GM18858 (cell line): ENCODE measurements at regions not wholly inside any gene's neighbourhood (a gene's known extent, or its start where the extent isn't known, plus 50 kb on each side); places are given as distances from the start of the nearest gene placed in this dataset.

ENCODE experiments used
- ATAC-seq: cut with Tn5 transposase; IDR thresholded peaks from one replicate; pipeline ENCODE4 v1.9.1; 2021; ENCODE audit not compliant: unreplicated experiment

- ATAC-seq, result no peak
Measured at GRCh38 chr7:118563311-118563710, 338.8 kb downstream of the ANKRD7 start.

DNA sequence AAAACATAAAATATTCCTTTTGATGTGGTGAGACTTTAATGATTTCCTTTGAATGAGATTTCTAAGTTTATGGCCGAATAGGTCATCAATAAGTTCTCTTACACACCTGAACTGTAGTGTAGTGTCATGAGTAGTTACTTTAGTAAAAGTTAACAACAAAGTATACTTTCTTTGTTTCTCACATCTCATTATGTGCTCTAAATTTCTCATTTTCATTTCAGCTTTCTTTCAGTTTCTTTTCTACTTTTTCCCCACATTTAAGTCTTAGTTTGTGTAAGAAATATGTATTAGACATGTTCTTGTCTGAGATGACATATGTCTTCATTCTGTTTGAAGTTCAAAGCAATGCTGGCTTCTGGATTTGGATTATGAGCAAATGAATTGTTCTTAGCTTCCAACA is 348.1 kb downstream of the ANKRD7 start:
- ATAC-seq, result peak; percentile 52

DNA sequence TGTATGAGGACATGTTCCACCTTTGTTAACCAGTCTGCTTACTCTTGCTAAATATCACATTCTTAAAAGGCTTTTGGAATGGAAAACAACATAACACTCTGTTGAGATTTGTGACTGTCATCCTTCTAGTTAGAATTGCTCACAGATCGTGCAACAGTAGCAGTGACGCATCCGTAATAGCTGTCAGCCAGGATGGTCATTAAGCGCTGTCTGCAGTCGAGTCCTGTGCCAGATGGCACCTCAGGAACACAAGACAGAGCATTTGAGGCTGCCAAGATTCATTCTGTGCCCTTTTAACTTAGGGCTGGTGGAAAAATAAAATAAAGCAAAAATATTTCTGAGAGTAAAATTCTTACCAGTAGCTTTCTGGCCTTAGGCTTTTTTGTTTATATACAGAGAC is 348.6 kb downstream of the ANKRD7 start:
- no peak for ATAC-seq

DNA sequence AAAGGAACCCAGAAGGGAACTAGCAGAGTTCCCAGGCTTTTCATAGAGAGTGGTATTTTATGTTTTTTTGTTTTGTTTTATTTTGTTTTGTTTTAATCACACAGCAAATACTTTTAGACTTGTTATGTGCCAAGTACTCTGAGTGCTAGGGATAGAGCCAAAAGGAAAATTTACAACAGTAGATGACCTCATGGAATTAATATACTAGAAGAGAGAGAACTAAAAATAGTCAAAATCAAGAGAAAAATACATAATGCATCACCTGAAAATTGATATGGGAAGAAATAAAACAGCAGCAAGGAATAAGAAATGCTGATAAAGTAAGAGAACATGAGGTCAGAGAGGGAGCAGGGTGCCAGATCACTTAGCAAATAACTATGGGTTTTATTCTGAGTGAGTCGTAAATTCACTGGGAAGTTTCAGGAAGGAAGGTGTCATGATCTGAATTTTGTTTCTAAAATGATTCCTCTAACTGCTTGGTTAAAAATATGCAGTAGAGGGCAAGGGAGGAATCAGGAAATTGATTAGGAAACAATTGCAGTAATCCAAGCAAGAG is 351.0 kb downstream of the ANKRD7 start:
- ATAC-seq, result no peak

DNA sequence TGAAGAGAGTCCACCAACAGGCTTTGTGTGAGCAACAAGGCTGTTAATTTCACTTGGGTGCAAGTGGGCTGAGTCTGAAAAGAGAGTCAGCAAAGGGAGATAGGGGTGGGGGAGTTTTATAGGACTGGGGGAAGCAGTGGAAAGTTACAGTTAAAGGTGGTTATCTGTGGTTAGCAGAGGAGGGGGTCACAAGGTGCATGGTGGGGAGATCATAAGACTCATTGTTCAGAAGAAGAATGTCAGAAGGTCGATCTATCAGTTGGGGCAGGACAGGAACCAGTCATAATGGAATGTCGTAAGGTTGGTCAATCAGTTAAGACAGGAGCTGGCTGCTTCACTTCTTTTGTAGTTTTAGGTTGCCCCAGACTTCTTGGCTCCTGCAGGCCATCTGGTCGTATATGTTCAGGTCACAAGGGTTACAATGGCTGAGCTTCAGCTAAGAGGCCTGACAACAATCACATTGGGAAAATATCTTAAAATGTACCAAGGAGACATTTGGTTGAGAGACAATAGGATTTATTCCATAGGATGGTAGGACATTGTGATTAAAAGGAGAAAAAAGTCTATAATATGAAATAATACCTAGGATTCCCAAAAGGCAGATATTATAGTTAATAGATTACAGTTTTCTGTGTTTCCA is 356.4 kb downstream of the ANKRD7 start:
- no peak for ATAC-seq

GRCh38 chr7:118583641-118584040 is 359.1 kb downstream of the ANKRD7 start:
- ATAC-seq, result no peak

GRCh38 chr7:118586248-118586647 is 361.7 kb downstream of the ANKRD7 start:
- ATAC-seq, result no peak

DNA sequence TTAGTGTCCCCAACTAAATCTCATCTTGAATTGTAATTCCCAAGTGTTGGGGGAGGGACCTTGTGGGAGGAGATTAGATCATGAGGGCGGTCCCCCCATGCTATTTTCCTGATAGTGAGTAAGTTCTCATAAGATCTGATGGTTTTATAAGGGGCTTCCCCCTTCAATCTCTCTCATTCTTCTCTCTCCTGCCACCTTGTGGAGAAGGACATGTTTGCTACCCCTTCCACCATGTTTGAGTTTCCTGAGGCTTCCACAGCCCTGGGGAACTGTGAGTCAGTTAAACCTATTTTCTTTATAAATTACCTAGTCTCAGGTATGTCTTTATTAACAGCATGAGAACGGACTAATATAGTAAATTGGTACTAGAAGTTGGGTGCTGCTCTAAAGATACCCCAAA is 365.6 kb downstream of the ANKRD7 start:
- ATAC-seq, result peak; percentile 85

DNA sequence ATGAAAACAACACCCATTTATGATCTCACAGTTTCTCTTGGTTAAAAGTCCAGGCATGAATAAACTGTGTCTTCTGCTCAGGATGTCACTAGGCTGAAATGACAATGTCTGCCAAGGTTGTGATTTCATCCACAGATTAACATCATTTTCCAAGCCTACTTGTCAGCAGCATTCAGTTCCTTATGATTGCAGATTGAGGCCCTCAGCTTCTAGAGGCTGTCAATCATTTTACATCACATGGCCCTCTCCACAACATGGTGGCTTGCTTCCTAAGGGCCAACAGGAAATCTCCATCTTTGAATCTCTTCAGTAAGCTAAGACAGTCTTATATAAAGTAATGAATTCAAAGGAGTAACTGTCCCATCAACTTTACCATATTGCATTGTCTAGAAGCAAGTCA is 377.6 kb downstream of the ANKRD7 start:
- ATAC-seq, result no peak

DNA sequence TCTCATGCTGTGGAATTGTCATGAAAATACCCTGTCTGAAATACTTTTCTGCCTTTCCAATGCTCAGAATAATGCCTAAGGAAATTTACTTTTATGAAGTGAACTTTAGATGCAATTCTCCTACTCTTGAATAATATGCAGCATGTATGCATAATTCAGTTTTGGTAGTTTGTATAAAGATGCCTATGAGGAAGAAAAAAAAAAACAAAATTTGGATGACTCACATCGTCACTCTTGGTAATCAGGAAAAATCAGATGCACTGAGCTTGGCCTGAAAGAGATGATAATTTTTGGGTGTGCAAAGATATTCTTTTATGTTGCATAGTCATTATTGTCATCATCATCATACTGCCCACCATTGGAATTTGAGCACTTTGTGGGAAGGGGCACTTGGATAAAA is 382.1 kb downstream of the ANKRD7 start:
- ATAC-seq, result no peak

DNA sequence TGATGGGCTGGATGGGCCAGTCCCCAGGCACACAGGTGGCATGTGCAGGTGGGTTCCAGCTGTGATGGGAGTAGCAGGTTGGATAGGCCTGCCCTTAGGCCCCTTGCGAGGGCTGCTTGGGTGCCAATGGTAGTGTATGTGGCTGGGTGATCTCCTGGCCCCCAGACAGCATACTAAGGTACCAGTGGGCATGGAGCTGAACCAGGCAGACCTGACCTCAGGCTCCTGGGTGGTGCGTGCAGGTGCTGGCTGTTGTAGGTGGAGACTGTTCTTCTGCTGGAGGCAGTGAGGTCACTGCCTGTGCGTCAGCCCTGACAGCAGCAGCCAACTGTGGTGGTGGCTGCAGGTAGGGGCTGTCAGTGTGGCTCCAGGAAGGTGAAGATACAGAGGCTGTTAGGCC is 384.7 kb downstream of the ANKRD7 start:
- no peak for ATAC-seq

- ATAC-seq, result no peak
Measured at GRCh38 chr7:118615681-118616080, 391.2 kb downstream of the ANKRD7 start.

DNA sequence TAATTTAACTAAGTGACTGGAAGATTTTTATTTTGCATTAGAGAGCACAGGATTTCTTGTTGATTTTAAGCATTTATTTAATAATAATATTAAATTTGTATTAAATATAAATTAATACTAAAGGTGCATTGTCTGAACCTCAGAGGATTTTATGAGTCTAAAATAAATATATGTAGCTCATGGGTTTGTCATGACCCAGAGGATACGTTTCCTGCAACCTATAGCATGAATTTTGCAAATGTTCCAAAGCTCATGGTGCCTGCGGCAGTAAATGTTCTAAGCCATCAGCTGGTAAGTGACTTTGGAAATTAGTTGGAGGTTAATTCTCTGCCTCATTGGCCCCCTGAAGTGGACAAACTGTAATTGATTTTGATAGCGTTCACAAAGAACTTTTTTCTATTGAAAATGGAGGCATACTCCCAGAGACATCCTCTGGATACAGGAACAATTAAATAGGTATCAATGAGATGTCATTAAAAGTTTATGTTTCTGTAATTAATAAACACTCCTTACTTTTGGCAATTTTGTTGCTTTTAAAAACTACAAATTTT is 397.4 kb downstream of the ANKRD7 start:
- no peak for ATAC-seq

- ATAC-seq, result no peak
Measured at GRCh38 chr7:118626739-118627138, 402.2 kb downstream of the ANKRD7 start.

DNA sequence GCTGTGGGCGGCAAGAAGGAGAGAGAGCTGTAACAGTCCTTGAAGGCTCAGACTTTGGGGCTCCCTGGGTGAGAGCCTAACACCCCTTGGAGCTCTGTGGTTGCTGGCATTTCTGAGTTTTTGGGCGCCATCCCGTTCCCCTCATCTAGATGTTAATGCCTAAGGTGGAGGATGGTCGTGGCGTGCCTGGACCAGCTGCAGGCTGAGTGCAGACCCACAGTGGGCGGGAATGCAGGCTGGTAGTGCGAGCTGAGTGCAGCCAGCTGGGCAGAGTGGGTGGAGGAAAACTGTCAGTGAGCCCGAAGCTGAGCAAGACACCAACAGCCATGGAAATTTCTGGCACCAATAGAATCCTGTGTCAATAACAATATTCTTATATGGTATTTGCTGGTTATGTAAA is 403.0 kb downstream of the ANKRD7 start:
- ATAC-seq, result no peak

DNA sequence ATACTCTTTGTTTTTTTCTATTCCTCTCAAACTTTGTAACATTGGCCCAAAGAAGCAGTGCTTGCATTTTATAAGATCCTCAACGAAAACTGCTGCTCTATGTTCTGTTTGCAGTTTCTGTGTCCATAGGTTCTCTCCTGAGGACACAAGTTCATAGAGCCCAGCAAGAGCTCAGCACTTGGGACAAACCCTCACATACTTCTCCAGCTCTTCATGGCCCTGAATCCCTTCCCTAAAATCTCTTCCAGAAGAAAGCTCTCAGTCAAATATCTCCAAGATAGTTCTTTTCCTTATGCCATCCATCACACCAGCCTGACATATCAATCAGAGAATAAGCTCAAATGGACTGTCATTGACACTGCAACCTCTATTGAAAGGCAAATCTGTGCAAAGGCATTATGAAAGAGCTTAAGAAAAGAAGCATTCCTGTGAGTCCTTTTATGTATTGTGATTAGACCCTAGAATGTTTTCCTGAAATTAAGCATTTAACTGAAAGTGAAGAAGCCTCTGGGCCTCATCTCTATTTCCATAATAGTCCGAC is 405.5 kb downstream of the ANKRD7 start:
- no peak for ATAC-seq

DNA sequence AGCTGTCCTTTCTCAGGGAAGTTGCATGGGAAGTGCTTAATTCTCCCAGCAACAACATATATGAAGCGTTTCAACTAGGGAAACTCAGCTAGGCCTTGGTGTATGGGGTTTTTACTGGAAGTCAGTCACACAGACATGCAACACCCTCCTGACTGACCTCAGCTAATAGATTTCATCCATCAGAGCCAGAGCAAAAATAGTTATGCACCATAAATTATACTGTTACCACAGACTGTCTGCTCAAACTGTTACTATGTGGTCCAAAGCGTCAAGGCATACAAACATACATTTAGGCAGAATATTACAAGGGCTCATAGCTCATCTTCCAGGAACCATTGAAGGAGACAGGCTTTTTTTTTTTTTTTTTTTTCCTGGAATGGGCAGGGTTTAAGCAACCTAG is 417.9 kb downstream of the ANKRD7 start:
- ATAC-seq, result no peak

- ATAC-seq, result no peak
Measured at GRCh38 chr7:118644346-118644745, 419.8 kb downstream of the ANKRD7 start.

DNA sequence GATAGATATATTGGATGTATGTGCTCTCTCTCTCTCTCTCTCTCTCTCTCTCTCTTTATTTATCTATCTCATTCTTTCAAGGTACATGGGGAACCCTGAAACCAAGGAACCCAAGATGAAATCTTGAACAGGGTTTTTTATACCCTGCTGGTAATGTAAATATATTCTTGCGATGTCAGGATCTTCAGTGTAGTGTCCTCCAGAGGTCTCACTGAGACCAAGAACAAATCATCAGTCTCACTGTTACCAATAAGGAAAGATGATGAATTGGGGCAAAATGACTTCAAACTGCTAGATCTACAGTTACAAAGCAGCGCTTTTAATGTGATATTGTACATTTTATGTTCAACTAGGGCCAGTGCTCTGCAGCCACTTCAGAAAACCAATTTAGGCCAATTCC is 423.5 kb downstream of the ANKRD7 start:
- ATAC-seq, result no peak

- peak; percentile 90 for ATAC-seq
Measured at GRCh38 chr7:118657391-118658005, 433.0 kb downstream of the ANKRD7 start.

GRCh38 chr7:118662266-118662665 is 437.8 kb downstream of the ANKRD7 start:
- no peak for ATAC-seq

GRCh38 chr7:118664498-118664897 is 440.0 kb downstream of the ANKRD7 start:
- no peak for ATAC-seq
